ENCODE measurements at regions not wholly inside any gene's neighbourhood (a gene's known extent, or its start where the extent isn't known, plus 50 kb on each side); places are given as distances from the start of the nearest gene placed in this dataset.

DNA sequence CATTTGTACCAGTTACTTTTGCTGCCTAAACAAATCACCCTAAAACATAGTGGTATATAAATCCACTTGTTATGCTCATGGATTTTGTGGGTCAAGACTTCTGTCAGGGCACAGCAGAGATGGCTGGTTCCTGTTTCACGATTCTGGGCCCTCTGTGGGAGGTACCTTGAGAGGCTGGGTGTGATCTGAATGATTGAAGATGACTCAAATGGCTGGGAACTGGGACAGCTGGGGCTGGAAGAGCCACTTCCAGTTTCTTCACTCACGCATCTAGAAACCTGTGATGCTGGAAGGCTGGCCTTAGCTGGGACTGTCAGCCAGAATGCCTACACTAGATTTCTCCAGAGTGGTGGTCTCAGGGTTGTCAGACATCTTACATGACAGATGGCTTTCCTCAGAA, 88.1 kb downstream of the KIF4B start:
- H3K27ac Mint-ChIP-seq, result no peak overlapping the region
- no peak for ATAC-seq

DNA sequence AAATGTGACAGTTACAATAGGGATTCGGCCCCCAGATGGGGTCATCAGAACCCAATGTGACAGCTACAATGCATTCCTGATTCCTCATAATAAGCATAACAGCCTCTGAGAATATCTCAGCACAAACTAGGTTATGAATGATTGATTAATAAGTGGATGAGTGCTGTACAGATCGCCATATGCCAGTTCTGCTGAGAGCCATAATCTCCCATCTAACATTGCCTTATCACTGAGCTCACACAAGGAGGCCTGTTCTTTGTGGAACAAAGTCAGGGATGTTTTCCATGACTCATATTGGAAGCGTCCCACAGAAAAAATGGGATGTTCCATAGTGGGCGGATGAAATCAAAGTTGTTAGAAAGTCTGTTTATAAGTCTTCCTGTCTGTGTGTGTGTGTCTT, 89.6 kb downstream of the KIF4B start:
- DNase-seq (ENCODE audit: low spot score in 2 of 2) (no peak), ATAC-seq (no peak)
- H3K36me3 Mint-ChIP-seq, result no peaks in the 10 kb centered on the region
- no peak overlapping the region for H3K27ac Mint-ChIP-seq
- no peaks in the 10 kb centered on the region for H3K9me3 Mint-ChIP-seq

More for the DNA sequence above, 88.1 kb downstream of the KIF4B start:
- no peaks in the 10 kb centered on the region for H3K36me3 Mint-ChIP-seq
- no peaks in the 10 kb centered on the region for H3K9me3 Mint-ChIP-seq
- no peak for DNase-seq (ENCODE audit: low spot score in 2 of 2)

DNA sequence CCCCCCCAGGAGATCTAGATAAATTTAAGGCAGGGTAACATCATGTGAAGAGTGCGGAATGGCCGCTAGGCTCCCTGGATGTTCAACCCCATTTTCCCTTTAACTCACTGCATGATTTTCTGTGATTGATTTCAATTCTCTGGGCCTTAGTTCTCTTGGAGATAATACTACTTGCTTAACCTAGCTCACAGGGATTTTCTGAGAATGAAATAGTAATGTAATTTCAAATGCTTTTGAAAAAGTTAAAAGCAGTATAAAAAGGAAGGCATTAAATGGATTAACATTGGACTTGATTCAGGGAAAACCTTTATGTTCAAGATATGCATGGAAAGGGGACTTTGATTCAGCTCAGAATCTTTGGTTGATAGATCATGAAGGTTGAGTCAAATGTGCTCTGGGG, 90.9 kb downstream of the KIF4B start:
- no peak overlapping the region for H3K27ac Mint-ChIP-seq
- H3K9me3 Mint-ChIP-seq, result no peaks in the 10 kb centered on the region
- no peak for DNase-seq (ENCODE audit: low spot score in 2 of 2)
- no peaks in the 10 kb centered on the region for H3K36me3 Mint-ChIP-seq
- no peak for ATAC-seq

DNA sequence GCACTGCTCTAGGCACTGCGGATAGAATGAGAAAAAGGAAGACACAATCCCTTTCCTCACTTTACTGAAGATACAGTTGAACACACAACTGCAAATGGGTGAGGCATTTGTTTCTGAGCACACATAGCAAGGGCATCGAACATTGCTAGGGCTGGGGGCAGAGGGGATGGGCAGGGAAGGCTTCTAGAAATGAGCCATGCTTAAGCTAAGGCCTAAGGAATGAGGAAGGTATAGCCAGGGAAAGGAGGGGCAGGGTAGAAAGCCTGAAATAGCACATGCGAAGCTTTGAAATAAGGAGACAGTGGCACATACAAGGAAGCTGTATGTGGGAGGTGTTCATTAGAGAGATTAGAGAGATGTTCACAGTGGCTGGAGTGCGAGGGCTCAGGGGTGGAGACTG, 92.7 kb downstream of the KIF4B start:
- Mint-ChIP-seq H3K36me3 (no peaks in the 10 kb centered on the region), H3K27ac (no peak overlapping the region), H3K9me3 (no peaks in the 10 kb centered on the region)
- DNase-seq (ENCODE audit: low spot score in 2 of 2), result no peak
- ATAC-seq, result no peak

DNA sequence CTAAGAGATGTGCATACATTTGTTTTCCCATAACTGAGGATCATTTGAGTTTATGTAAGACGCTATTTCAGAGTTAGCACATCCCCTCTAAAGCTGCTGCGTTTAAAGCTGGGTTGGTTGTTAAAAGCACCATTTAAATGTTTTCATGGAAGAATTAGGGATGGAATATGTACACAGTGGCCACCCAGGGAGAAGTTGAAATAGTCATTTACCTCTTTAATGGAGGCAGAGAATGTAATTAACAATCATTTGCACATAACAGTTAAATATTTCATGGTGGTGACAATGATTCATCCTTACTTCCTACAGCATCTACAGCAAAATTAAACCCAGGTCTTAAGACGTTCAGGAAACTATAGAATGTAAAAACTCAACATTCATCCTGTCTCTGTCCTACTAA, 100.3 kb downstream of the KIF4B start:
- H3K9me3 Mint-ChIP-seq, result no peaks in the 10 kb centered on the region
- DNase-seq (ENCODE audit: low spot score in 2 of 2) (no peak), ATAC-seq (no peak)
- H3K27ac Mint-ChIP-seq, result no peak overlapping the region
- H3K36me3 Mint-ChIP-seq, result no peaks in the 10 kb centered on the region

DNA sequence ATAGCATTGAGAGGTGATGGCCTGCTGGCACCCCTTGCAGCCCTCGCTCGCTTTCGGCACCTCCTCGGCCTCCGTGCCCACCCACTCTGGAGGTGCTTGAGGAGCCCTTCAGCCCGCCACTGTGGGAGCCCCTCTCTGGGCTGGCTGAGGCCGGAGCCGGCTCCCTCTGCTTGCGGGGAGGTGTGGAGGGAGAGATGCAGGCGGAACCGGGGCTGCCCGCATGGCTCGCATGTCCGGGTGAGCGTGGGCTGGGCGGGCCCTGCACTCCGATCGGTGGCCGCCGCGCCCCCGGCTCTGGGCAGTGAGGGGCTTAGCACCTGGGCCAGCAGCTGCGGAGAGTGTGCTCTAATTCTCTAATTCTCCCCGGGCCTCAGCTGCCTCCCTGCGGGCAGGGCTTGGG, 101.1 kb downstream of the KIF4B start:
- Mint-ChIP-seq H3K27ac (no peak overlapping the region), H3K36me3 (no peaks in the 10 kb centered on the region), H3K9me3 (no peaks in the 10 kb centered on the region)
- no peak for DNase-seq (ENCODE audit: low spot score in 2 of 2)
- no peak for ATAC-seq

DNA sequence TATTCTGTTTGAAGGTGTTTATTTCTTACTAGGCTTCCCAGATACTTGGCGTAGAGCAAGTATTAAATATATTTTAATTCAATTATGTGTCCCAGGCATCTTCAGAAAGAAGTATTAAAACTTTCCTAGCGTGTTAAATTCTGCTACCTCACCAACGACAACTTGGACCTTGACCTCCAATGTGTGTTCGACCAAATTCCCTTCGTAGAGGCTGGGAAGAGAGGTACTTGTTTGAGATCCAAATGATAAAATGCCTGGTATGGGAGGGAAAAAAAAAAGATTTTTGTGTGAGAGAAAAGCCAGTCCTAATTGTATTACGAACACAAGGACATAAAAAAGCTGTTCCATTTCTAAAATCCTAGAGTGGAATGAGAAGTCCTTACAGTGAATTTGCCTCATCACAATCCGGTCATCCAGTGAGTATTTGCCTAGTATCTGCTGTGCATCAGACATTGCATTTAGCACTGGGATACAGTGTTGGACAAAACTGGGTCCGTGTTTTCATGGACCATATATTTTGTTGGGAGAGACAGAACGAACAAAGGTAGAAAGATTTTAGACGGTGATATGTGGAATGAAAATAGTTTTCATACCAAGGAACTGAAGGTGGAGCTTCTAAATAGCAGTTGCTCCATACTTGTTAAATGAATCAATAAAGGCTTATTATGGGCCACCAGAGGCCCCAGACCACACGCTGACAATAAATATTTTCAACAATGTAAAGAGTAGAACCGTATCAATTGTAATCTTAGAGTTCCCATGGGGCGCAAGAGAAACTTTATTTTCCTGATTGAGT, 103.1 kb downstream of the KIF4B start:
- DNase-seq (ENCODE audit: low spot score in 2 of 2) (no peak), ATAC-seq (no peak)
- Mint-ChIP-seq H3K36me3 (no peaks in the 10 kb centered on the region), H3K27ac (no peak overlapping the region), H3K9me3 (no peaks in the 10 kb centered on the region)

DNA sequence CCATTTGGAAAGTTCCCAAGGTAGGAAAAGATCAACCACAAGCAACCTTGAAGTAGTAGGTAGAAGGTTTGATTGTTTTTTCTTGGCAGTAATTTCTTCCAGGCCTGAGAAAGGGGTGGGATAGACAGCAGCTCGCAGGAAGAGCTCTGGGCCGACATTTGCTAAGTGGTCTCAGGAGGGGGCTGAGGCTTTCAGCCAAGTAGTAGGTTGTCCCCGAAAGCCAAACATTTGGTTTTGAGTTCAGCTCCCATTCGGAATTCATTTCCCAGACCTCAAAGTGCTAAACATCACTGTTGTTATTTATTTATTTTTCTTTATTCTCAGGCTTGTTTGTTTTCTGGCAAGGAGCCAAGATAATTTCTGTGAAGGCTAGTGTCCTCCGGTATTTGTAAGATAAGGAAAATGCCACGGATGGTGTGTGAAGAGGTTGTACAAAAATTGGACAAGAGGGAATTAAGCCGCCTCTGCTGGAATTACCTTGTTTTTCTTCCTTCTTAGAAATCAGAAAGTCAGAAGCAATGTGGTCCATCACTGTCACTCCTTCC, 112.1 kb downstream of the KIF4B start:
- Mint-ChIP-seq H3K36me3 (no peaks in the 10 kb centered on the region), H3K9me3 (no peaks in the 10 kb centered on the region)
- ATAC-seq, result no peak

DNA sequence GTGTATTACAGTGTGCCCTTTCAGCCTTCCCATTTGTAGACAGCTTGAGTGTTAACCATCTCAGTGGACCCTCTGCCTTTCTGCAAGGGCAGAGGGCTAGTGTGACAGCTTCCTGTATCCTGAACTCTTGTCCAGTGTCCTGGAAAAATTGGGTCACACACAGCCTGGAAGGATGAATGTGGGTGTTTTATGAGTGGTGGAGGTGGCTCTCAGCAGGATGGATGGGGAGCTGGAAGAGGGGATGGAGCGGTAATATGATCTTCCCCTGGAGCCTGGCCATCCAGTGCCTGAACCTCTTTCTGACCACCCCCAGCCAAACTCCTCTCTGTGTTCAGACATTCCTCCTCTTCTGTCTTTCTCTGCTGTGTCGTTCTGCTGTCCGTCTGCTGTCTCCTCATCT, 113.0 kb downstream of the KIF4B start:
- ATAC-seq, result no peak
- no peak for DNase-seq (ENCODE audit: low spot score in 2 of 2)
- Mint-ChIP-seq H3K27ac (peak overlapping the region in 1 of 2 donors; percentile 5), H3K9me3 (no peaks in the 10 kb centered on the region), H3K36me3 (no peaks in the 10 kb centered on the region)

More for the DNA sequence above, 112.1 kb downstream of the KIF4B start:
- no peak overlapping the region for H3K27ac Mint-ChIP-seq
- no peak for DNase-seq (ENCODE audit: low spot score in 2 of 2)

DNA sequence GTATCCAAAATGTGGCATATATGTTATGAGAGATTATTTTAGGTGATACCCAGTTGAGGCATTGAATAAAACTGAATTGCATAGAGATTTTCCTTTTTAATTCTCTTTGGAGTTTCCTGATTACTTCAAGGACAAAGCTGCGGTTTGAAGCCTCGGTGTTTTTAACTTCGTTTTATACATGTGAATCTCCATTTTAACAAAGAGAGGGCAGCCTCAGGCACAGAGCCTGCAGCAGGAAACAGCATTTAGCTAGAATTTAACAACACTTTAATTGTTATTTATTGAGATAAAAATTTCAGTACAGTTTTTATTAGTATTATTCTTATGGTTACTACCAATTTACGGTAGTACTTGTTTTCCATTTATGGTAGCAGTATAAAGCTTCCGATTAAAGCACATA, 114.0 kb downstream of the KIF4B start:
- Mint-ChIP-seq H3K36me3 (no peaks in the 10 kb centered on the region), H3K27ac (no peak overlapping the region), H3K9me3 (no peaks in the 10 kb centered on the region)
- DNase-seq (ENCODE audit: low spot score in 2 of 2) (no peak), ATAC-seq (no peak)

DNA sequence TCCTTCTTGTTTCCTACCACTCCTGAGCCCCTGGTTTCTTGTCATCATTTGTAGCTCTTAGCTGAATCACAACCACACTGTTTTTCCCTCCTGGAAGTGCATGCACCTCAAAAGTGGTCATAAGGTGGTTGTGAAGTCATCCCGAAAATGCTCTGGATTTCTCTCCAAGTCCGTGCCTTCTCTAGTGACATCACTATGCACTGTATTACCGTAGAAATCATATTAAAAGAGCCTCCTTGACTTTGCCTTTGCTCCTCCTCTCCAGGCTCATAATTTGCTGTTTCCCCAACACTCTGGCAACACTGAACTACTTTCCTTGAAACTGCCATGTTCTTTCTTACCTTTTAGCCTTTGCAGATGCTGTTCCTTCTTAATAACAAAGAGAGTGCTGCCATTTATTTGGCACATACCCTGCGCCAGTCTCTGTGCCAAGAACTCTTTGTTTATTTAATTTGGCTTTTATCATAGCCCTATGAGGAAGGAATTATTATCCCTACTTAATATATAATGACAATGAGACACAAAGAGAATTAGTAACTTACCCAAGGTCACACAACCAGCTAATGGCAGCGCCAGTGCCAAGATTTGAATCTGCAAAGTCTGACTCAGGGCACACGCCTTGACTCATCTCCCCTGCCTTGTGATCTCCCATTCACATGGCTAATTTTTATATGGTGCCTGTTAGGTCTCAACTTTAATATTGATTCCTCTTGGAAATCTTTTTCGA, 115.4 kb downstream of the KIF4B start:
- ATAC-seq (no peak), DNase-seq (ENCODE audit: low spot score in 2 of 2) (no peak)
- no peak overlapping the region for H3K27ac Mint-ChIP-seq
- H3K9me3 Mint-ChIP-seq, result no peaks in the 10 kb centered on the region
- H3K36me3 Mint-ChIP-seq, result no peaks in the 10 kb centered on the region

DNA sequence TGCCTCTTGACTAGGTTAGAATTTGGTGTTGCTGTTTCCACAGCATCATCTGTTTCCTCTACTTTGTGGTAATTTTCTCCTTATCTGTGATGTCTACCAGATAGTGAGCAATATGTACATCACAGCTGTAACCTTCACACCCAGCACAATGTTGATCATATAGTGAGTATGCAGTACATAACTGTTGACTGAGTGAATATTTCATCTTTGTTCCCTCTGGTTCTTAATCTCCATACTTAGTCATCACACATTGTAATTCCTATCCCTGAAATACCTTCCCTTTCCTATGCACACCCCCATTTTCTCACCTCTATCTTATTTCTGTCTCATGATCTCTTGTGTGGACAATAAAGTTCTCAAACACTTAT, 115.9 kb downstream of the KIF4B start:
- no peak for DNase-seq (ENCODE audit: low spot score in 2 of 2)
- H3K27ac Mint-ChIP-seq, result no peak overlapping the region
- H3K36me3 Mint-ChIP-seq, result no peaks in the 10 kb centered on the region
- H3K9me3 Mint-ChIP-seq, result no peaks in the 10 kb centered on the region
- ATAC-seq, result no peak

DNA sequence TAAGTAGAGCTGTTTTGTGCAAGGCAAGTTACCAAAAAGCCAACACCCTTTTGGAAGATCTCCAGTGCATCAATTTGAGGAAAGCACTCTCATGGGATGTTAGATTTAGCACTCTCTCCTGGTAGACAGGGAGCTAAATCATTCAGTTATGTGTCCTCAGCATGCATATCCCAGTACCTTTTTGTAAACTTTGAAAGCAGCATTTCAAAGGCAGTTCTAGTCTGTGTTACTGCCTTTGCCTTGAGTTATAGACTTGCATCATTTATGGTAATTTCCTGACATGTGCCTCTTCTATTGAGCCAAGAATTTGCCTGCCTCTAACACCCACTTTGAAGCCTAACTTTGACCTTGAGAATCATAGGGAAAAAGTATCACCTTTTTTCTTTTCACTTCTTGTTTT, 120.6 kb downstream of the KIF4B start:
- no peak for ATAC-seq
- no peak for DNase-seq (ENCODE audit: low spot score in 2 of 2)

DNA sequence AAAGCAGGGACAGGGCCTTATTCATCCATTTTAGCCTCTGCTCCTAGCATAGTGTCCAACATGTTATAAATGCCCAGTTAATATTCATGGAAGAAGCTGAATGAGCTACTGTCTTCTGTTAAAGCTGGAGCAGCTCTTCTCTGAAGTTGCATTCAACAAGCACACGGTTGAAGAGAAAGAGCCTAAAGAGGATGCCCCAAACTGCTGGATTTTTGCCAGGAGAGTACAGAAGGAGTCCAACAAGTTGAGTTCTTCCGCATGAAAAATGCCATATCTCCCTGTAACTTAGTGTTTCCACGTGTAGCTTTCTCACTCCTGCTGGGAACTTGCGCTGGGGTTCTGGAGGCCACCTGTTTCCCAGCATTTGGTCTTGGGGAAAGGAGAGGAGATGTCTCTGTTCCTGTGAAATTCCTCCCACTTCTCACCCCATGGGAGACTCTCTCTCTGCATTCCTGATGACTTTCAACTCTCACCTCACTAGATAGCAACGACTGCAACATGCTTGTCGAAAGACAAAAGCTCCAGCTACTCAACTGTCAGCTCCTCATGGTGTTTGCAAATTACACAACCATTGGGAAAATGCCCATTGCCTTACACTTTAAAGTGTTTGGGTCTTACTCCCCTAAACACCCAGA, 122.8 kb downstream of the KIF4B start:
- no peak for DNase-seq (ENCODE audit: low spot score in 2 of 2)
- no peaks in the 10 kb centered on the region for H3K9me3 Mint-ChIP-seq
- H3K27ac Mint-ChIP-seq, result no peak overlapping the region
- no peak for ATAC-seq
- no peaks in the 10 kb centered on the region for H3K36me3 Mint-ChIP-seq

More for the DNA sequence above, 120.6 kb downstream of the KIF4B start:
- H3K9me3 Mint-ChIP-seq, result no peaks in the 10 kb centered on the region
- no peak overlapping the region for H3K27ac Mint-ChIP-seq
- no peaks in the 10 kb centered on the region for H3K36me3 Mint-ChIP-seq

DNA sequence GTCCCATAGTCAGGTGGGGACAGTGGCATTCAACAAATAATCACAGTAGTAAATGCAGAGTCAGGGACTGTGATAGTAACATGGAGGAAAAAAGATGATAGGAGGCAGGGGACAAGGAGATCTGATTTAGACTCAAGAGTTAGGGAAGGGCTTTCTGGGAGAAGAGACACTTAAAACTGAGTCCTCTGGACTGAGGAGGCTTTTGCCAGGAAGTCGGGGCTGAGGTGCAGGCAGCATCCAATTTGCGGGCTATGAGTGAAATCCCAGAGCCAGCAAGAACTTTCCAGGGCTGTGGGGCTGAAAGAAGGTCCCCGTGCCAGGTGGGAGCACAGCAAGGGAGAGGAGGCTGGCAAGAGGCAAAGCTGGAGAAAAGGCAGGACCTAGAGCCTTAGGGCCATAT, 124.1 kb downstream of the KIF4B start:
- no peak for ATAC-seq
- H3K36me3 Mint-ChIP-seq, result no peaks in the 10 kb centered on the region
- no peak for DNase-seq (ENCODE audit: low spot score in 2 of 2)
- H3K9me3 Mint-ChIP-seq, result no peaks in the 10 kb centered on the region
- H3K27ac Mint-ChIP-seq, result no peak overlapping the region

DNA sequence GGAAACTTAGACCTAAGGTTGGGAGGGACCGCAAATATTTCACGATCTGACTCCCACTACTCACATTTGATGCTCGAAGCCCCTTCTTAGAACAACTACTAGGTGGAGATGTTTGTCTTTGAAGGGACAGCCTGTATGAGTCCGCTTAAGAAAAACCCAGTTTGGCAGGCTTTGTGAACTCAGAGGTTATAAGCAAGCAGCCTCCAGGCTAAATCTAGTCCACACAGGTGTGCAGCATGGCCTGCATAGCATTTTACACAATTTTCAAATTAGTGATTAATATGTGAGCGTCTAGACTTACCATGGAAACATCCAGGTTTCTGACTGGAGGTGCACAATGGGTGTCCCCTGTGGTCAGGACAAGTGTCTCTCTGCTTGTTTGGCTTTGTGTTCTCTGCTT, 127.1 kb downstream of the KIF4B start:
- Mint-ChIP-seq H3K36me3 (no peaks in the 10 kb centered on the region), H3K27ac (no peak overlapping the region), H3K9me3 (no peaks in the 10 kb centered on the region)
- no peak for ATAC-seq
- no peak for DNase-seq (ENCODE audit: low spot score in 2 of 2)

DNA sequence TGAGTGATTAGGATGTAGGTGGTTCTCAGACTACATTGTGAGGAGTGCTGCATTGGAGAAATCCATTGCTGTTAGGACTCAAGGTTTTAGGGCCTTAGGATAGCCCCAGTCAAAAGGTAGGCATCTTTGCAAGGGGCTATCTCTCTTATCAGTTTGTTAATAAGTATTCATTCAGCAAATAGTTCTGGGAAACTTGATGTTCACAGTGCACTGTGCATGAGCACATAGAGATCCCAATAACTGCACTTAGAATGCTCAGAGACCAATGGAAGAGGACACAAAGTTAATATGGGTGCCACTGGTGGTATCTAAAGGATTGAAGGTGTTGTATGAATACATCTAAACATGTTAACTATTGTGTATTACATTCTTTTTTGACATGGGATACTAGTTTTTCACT, 131.4 kb downstream of the KIF4B start:
- no peaks in the 10 kb centered on the region for H3K36me3 Mint-ChIP-seq
- no peak overlapping the region for H3K27ac Mint-ChIP-seq
- DNase-seq (ENCODE audit: low spot score in 2 of 2), result no peak
- no peak for ATAC-seq
- H3K9me3 Mint-ChIP-seq, result no peaks in the 10 kb centered on the region
